ENCODE measurements at regions not wholly inside any gene's neighbourhood (a gene's known extent, or its start where the extent isn't known, plus 50 kb on each side); places are given as distances from the start of the nearest gene placed in this dataset.

DNA sequence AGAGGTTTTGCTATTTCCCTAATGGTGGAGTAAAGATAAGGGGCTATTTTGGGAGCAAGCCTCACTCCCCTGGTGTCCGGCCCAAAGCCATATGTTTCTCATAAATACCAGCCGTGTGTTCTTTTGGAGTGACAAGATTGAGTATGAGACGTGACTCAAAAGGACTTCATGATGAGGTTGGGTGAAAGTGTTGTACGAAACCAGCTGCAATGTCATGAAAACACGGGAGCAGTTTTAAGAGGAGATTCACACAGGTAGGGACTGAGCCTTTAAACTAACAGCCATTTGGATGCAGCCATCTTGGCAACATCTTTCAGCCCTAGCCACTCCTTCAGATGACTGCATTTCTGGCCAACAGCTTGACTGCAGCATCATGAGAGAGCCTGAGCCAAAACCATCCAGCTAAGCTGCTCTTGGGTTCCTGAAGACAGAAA is 532.3 kb upstream of the USP24 start:
- Histone ChIP-seq H2AFZ (ENCODE audit: low read length) (no peak overlapping the region), H3K4ac (replicated peaks; ENCODE audit: insufficient read length, low read depth, low read length) (no peak overlapping the region), H3K14ac (ENCODE audit: insufficient read length) (no peak overlapping the region), H2BK12ac (ENCODE audit: low read depth, low read length) (no peak overlapping the region), H4K20me1 (replicated peaks in 1 of 2; ENCODE audit: control insufficient read depth in 1 of 2, insufficient read depth in 2 of 2, low read length in 2 of 2) (no peaks in the 10 kb centered on the region), H4K91ac (replicated peaks; ENCODE audit: insufficient read length, low read length) (no peak overlapping the region), H3K23ac (ENCODE audit: insufficient read length) (no peak overlapping the region), H3K4me2 (ENCODE audit: insufficient read depth in 1 of 2, low read depth in 2 of 2, low read length in 2 of 2) (no peak overlapping the region), H2BK20ac (ENCODE audit: low read length) (no peak overlapping the region), H3K9me3 (ENCODE audit: insufficient read depth in 2 of 2, low read depth in 1 of 2, low read length in 1 of 2) (peaks cover 6 to 10% of the 10 kb centered on the region in 2 experiments; a peak in 3 of 4 replicates), H3K4me3 (ENCODE audit: extremely low read depth in 1 of 4, insufficient read depth in 2 of 4, low read depth in 3 of 4, low read length in 4 of 4) (no peak overlapping the region), H4K8ac (ENCODE audit: extremely low read depth, insufficient read depth, low read length) (no peak overlapping the region), H3K27me3 (replicated peaks in 1 of 4; ENCODE audit: control insufficient read depth in 3 of 4, extremely low read depth in 1 of 4, insufficient read depth in 3 of 4, low read length in 3 of 4) (no peaks in the 10 kb centered on the region), H2AK5ac (ENCODE audit: low read depth, low read length) (no peak overlapping the region), H2BK15ac (ENCODE audit: low read length) (no peak overlapping the region), H4K5ac (ENCODE audit: insufficient read length, low read depth, low read length) (no peak overlapping the region), H3K23me2 (ENCODE audit: low read depth, low read length) (no peaks in the 10 kb centered on the region), H3K79me1 (ENCODE audit: low read depth, low read length) (no peaks in the 10 kb centered on the region), H2BK5ac (ENCODE audit: low read depth, low read length) (no peak overlapping the region), H3K79me2 (ENCODE audit: control insufficient read depth in 1 of 2, insufficient read depth in 2 of 2, low read length in 2 of 2) (no peaks in the 10 kb centered on the region), H3K56ac (replicated peaks; ENCODE audit: insufficient read length, low read depth, low read length) (no peak overlapping the region), H3K36me3 (ENCODE audit: control insufficient read depth in 2 of 4, insufficient read depth in 4 of 4, low read length in 3 of 4) (no peaks in the 10 kb centered on the region), H3K4me1 (replicated peaks in 1 of 4; ENCODE audit: control insufficient read depth in 3 of 4, insufficient read depth in 4 of 4, low read length in 3 of 4) (no peaks in the 10 kb centered on the region), H3K9ac (replicated peaks in 1 of 4; ENCODE audit: extremely low read depth in 1 of 4, low read depth in 3 of 4, low read length in 3 of 4) (no peak overlapping the region), H3K18ac (ENCODE audit: extremely low read depth, low read length) (no peak overlapping the region), H2BK120ac (replicated peaks; ENCODE audit: low read depth, low read length) (no peak overlapping the region), H3K27ac (ENCODE audit: low read depth, low read length) (no peak overlapping the region)
- FAIRE-seq (no peak), DNase-seq (ENCODE audit: low read depth in 1 of 2, low spot score in 2 of 2) (no peak)
- 92% methylated on average over 5 of the region's 5 CpGs; no CpG with 5 or more reads in 1 of the 2 experiments for WGBS, 2 experiments (ENCODE audit: extremely low coverage in 1 of 2, insufficient coverage in 1 of 2, insufficient read length in 1 of 2, insufficient replicate concordance in 2 of 2, low coverage in 1 of 2, low lambda C conversion rate in 2 of 2, missing lambda C conversion rate in 1 of 2)
- POLR2A ChIA-PET (ENCODE audit: partially characterized antibody), result no interaction called here
- CTCF ChIA-PET (ENCODE audit: partially characterized antibody), result interaction anchor here (0.6 to 1.4 kb wide), 2 partner anchors 10 to 321 kb away, joined by 3 to 4 read pairs; no protein-coding TSS in a partner anchor
- TF ChIP-seq JUN (IDR thresholded peaks at IDR 0.05; ENCODE audit: low read depth, low read length) (no peak), SIN3A (conservative IDR thresholded peaks at IDR 0.05 in 1 of 2, IDR thresholded peaks at IDR 0.05 in 1 of 2; ENCODE audit: low read depth in 1 of 2, low read length in 2 of 2) (no peak), RBBP5 (IDR thresholded peaks at IDR 0.05; ENCODE audit: borderline replicate concordance, low read depth, low read length) (no peak), YY1 (IDR thresholded peaks at IDR 0.05; ENCODE audit: low read depth, low read length) (no peak), SP1 (IDR thresholded peaks at IDR 0.05; ENCODE audit: low read depth, low read length) (no peak), CHD1 (IDR thresholded peaks at IDR 0.05; ENCODE audit: low read depth, low read length) (no peak), POLR2A (IDR thresholded peaks at IDR 0.05; ENCODE audit: control extremely low read depth in 1 of 2, low read depth in 2 of 2, low read length in 2 of 2) (no peak), HDAC2 (IDR thresholded peaks at IDR 0.05; ENCODE audit: borderline replicate concordance in 1 of 2, low read depth in 2 of 2, low read length in 2 of 2) (no peak), KDM1A (IDR thresholded peaks at IDR 0.05; ENCODE audit: borderline replicate concordance, low read length) (no peak), BACH1 (IDR thresholded peaks at IDR 0.05; ENCODE audit: low read length) (no peak), SIX5 (IDR thresholded peaks at IDR 0.05; ENCODE audit: low read depth, low read length) (no peak), FOSL1 (IDR thresholded peaks at IDR 0.05; ENCODE audit: insufficient read depth, low read depth, low read length) (no peak), EP300 (IDR thresholded peaks at IDR 0.05; ENCODE audit: borderline replicate concordance in 1 of 2, low read depth in 2 of 2, low read length in 2 of 2) (no peak), SP4 (IDR thresholded peaks at IDR 0.05; ENCODE audit: low read length) (no peak), NANOG (IDR thresholded peaks at IDR 0.05; ENCODE audit: insufficient read depth, low read depth, low read length, poor library complexity, severe bottlenecking) (no peak), SP2 (IDR thresholded peaks at IDR 0.05; ENCODE audit: low read length) (no peak)
